ENCODE measurements at regions not wholly inside any gene's neighbourhood (a gene's known extent, or its start where the extent isn't known, plus 50 kb on each side); places are given as distances from the start of the nearest gene placed in this dataset.

GRCh38 chr13:58680115-58680514 is 1048.6 kb downstream of the PCDH17 start:
- H3K27ac ChIP-seq (ENCODE audit: insufficient read length, low read depth, low read length): no peak overlapping the region
- no peak overlapping the region for H3T11ph ChIP-seq (ENCODE audit: low read length)
- H3K4me2 ChIP-seq (ENCODE audit: insufficient read depth, insufficient read length, low read length): no peak overlapping the region
- H3K79me1 ChIP-seq (ENCODE audit: insufficient read depth, low read depth, low read length, poor library complexity, severe bottlenecking): no peaks in the 10 kb centered on the region
- Mint-ChIP-seq H3K27ac (peak overlapping the region in 1 of 3 experiments; percentile 79; a peak in 2 of 7 replicates), H3K4me1 (peaks cover 13 to 21% of the 10 kb centered on the region in 2 experiments), H3K27me3 (ENCODE audit: low read depth) (peaks cover 3% of the 10 kb centered on the region), H3K9me3 (peaks cover 18 to 27% of the 10 kb centered on the region in 2 experiments), H3K36me3 (ENCODE audit: insufficient read depth in 1 of 3, low read depth in 3 of 3) (peaks cover 16 to 34% (median 17%) of the 10 kb centered on the region in 3 experiments), H3K4me3 (no peak overlapping the region)
- no peak overlapping the region for H4K5ac ChIP-seq (ENCODE audit: insufficient read length, low read depth, low read length)
- no peak overlapping the region for H2BK12ac ChIP-seq (ENCODE audit: insufficient read length, low read depth, low read length)
- no peak overlapping the region for H2AK5ac ChIP-seq (ENCODE audit: insufficient read length, low read length)
- H3K56ac ChIP-seq (ENCODE audit: insufficient read length, low read depth, low read length): no peak overlapping the region
- no peak overlapping the region for H2BK120ac ChIP-seq (ENCODE audit: low read depth, low read length, poor library complexity, severe bottlenecking)
- H2BK5ac ChIP-seq (ENCODE audit: insufficient read length, low read length): no peak overlapping the region
- WGBS (ENCODE audit: extremely low coverage, insufficient read length, low lambda C conversion rate): no CpG with 5 or more reads among the region's 4 CpGs
- no peak overlapping the region for H2BK15ac ChIP-seq (ENCODE audit: low read depth, low read length)
- no peak overlapping the region for H4K91ac ChIP-seq (ENCODE audit: insufficient read length, low read depth, low read length)
- H3K27me3 ChIP-seq (ENCODE audit: insufficient read depth, low read length): no peaks in the 10 kb centered on the region
- H3K9me3 ChIP-seq (ENCODE audit: control insufficient read depth, low read depth, low read length): no peaks in the 10 kb centered on the region
- no peaks in the 10 kb centered on the region for H3K79me2 ChIP-seq (ENCODE audit: insufficient read depth, low read length)
- H3K23me2 ChIP-seq (ENCODE audit: insufficient read length, low read depth, low read length, poor library complexity, severe bottlenecking): no peaks in the 10 kb centered on the region
- no peak overlapping the region for H2AFZ ChIP-seq (ENCODE audit: low read length)
- no peak overlapping the region for H3K9ac ChIP-seq (ENCODE audit: extremely low read depth, insufficient read length, low read length)
- H3K14ac ChIP-seq (ENCODE audit: insufficient read depth, low read length): no peak overlapping the region
- no peak overlapping the region for H4K8ac ChIP-seq (replicated peaks; ENCODE audit: insufficient read length, low read depth, low read length)
- H2BK20ac ChIP-seq (ENCODE audit: low read depth, low read length, poor library complexity, severe bottlenecking): no peak overlapping the region
- H4K20me1 ChIP-seq (ENCODE audit: control insufficient read depth, insufficient read depth, insufficient read length): no peaks in the 10 kb centered on the region
- peak; percentile 46 for DNase-seq
- no peaks in the 10 kb centered on the region; the same call in 1 of the 2 replicates for H3K4me1 ChIP-seq (ENCODE audit: insufficient read depth, low read length)
- H3K23ac ChIP-seq (ENCODE audit: insufficient read length, low read depth, low read length): no peak overlapping the region
- H3K4ac ChIP-seq (ENCODE audit: low read depth, low read length): no peak overlapping the region
- TF ChIP-seq, protein P1, sequence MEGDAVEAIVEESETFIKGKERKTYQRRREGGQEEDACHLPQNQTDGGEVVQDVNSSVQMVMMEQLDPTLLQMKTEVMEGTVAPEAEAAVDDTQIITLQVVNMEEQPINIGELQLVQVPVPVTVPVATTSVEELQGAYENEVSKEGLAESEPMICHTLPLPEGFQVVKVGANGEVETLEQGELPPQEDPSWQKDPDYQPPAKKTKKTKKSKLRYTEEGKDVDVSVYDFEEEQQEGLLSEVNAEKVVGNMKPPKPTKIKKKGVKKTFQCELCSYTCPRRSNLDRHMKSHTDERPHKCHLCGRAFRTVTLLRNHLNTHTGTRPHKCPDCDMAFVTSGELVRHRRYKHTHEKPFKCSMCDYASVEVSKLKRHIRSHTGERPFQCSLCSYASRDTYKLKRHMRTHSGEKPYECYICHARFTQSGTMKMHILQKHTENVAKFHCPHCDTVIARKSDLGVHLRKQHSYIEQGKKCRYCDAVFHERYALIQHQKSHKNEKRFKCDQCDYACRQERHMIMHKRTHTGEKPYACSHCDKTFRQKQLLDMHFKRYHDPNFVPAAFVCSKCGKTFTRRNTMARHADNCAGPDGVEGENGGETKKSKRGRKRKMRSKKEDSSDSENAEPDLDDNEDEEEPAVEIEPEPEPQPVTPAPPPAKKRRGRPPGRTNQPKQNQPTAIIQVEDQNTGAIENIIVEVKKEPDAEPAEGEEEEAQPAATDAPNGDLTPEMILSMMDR (conservative IDR thresholded peaks at IDR 0.05): no peak
- H3K18ac ChIP-seq (ENCODE audit: insufficient read length, low read depth, low read length): no peak overlapping the region
